ENCODE measurements at regions not wholly inside any gene's neighbourhood (a gene's known extent, or its start where the extent isn't known, plus 50 kb on each side); places are given as distances from the start of the nearest gene placed in this dataset.

DNA sequence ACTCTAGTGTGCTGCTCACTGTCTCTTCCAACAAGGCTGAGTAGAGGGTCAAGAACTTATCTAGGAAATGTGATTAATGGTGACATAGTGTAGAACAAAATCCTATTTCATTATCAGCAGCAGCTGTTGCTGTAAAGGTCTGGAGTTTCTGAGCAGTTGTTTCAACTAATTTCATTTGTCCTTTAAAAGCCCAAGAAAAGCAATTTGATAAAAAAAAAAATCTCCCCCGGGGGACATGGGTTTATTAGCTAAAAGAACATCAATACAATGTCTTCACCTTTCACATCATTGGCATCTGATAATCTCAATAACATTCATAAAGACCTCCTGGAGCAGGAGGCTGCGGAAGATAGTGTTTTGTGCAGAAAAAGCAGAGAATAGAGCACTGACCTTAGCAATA lies 468.1 kb downstream of the KCTD16 start:
- TF ChIP-seq, protein P1, sequence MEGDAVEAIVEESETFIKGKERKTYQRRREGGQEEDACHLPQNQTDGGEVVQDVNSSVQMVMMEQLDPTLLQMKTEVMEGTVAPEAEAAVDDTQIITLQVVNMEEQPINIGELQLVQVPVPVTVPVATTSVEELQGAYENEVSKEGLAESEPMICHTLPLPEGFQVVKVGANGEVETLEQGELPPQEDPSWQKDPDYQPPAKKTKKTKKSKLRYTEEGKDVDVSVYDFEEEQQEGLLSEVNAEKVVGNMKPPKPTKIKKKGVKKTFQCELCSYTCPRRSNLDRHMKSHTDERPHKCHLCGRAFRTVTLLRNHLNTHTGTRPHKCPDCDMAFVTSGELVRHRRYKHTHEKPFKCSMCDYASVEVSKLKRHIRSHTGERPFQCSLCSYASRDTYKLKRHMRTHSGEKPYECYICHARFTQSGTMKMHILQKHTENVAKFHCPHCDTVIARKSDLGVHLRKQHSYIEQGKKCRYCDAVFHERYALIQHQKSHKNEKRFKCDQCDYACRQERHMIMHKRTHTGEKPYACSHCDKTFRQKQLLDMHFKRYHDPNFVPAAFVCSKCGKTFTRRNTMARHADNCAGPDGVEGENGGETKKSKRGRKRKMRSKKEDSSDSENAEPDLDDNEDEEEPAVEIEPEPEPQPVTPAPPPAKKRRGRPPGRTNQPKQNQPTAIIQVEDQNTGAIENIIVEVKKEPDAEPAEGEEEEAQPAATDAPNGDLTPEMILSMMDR (IDR thresholded peaks at IDR 0.05; ENCODE audit: insufficient read depth, low read length), result no peak
- no peak for TF ChIP-seq POLR2AphosphoS5 (IDR thresholded peaks at IDR 0.05; ENCODE audit: low read depth)
- TF ChIP-seq, protein P2, sequence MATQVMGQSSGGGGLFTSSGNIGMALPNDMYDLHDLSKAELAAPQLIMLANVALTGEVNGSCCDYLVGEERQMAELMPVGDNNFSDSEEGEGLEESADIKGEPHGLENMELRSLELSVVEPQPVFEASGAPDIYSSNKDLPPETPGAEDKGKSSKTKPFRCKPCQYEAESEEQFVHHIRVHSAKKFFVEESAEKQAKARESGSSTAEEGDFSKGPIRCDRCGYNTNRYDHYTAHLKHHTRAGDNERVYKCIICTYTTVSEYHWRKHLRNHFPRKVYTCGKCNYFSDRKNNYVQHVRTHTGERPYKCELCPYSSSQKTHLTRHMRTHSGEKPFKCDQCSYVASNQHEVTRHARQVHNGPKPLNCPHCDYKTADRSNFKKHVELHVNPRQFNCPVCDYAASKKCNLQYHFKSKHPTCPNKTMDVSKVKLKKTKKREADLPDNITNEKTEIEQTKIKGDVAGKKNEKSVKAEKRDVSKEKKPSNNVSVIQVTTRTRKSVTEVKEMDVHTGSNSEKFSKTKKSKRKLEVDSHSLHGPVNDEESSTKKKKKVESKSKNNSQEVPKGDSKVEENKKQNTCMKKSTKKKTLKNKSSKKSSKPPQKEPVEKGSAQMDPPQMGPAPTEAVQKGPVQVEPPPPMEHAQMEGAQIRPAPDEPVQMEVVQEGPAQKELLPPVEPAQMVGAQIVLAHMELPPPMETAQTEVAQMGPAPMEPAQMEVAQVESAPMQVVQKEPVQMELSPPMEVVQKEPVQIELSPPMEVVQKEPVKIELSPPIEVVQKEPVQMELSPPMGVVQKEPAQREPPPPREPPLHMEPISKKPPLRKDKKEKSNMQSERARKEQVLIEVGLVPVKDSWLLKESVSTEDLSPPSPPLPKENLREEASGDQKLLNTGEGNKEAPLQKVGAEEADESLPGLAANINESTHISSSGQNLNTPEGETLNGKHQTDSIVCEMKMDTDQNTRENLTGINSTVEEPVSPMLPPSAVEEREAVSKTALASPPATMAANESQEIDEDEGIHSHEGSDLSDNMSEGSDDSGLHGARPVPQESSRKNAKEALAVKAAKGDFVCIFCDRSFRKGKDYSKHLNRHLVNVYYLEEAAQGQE (IDR thresholded peaks at IDR 0.05; ENCODE audit: insufficient replicate concordance, low read depth), result no peak
